H1 (cell line): ENCODE measurements at regions not wholly inside any gene's neighbourhood (a gene's known extent, or its start where the extent isn't known, plus 50 kb on each side); places are given as distances from the start of the nearest gene placed in this dataset.

Experiments used
- CTCF ChIA-PET: fragments of 300-600 bp; sonication (Branson Sonifier 250); formaldehyde crosslinking; loops from one replicate; lab custom pipeline; 2021; ENCODE audit not compliant: partially characterized antibody; lab: Charles Lee
- POLR2A ChIA-PET: fragments of 300-600 bp; sonication (Branson Sonifier 250); formaldehyde crosslinking; loops from one replicate; lab custom pipeline; 2021; ENCODE audit warnings: inconsistent platforms; ENCODE audit not compliant: partially characterized antibody; lab: Charles Lee
- DNase-seq, 2 experiments: peaks; one replicate each; pipeline versions ENCODE4 v3.0.0 to v3.0.0-alpha.2; 2010 to 2022; ENCODE audit warnings: low spot score in 2 of 2, low read depth in 1 of 2, mixed read lengths in 1 of 2
- FAIRE-seq: peaks from 2 replicates; lab custom pipeline; 2011; peaks lifted over from hg19 to GRCh38; lab: Jason Lieb, UNC
- H2AFZ ChIP-seq: 2 replicates; pipeline ENCODE4 v1.8.1; 2012; ENCODE audit warnings: low read length, inconsistent platforms
- H2AK5ac ChIP-seq: 2 replicates; pipeline ENCODE4 v1.6.1; 2013; ENCODE audit warnings: low read depth, low read length
- H2BK120ac ChIP-seq: replicated peaks from 2 replicates; pipeline ENCODE3; 2013; ENCODE audit warnings: low read depth, low read length, inconsistent platforms
- H2BK12ac ChIP-seq: 2 replicates; pipeline ENCODE4 v1.6.1; 2013; ENCODE audit warnings: low read depth, low read length
- H2BK15ac ChIP-seq: 2 replicates; pipeline ENCODE4 v1.6.1; 2013; ENCODE audit warnings: low read length
- H2BK20ac ChIP-seq: 2 replicates; pipeline ENCODE4 v1.6.1; 2013; ENCODE audit warnings: low read length
- H2BK5ac ChIP-seq: 2 replicates; pipeline ENCODE4 v1.6.1; 2013; ENCODE audit warnings: low read depth, low read length
- H3K14ac ChIP-seq: 2 replicates; pipeline ENCODE4 v1.6.1; 2013; ENCODE audit warnings: inconsistent platforms; ENCODE audit not compliant: insufficient read length
- H3K18ac ChIP-seq: 2 replicates; pipeline ENCODE4 v1.6.1; 2013; ENCODE audit warnings: low read length; ENCODE audit errors: extremely low read depth
- H3K23ac ChIP-seq: 2 replicates; pipeline ENCODE4 v1.6.1; 2013; ENCODE audit warnings: inconsistent platforms; ENCODE audit not compliant: insufficient read length
- H3K23me2 ChIP-seq: 2 replicates; pipeline ENCODE4 v1.6.1; 2013; ENCODE audit warnings: low read depth, low read length
- H3K27ac ChIP-seq: 2 replicates; pipeline ENCODE4 v1.6.1; 2011; ENCODE audit warnings: low read depth, low read length, inconsistent platforms
- H3K27me3 ChIP-seq, 4 experiments: replicated peaks in 1 of 4; 1 replicate in 1 of 4; 2 replicates in 3 of 4; pipeline versions ENCODE4 v1.6.1 to v1.8.1; 2011 to 2013; ENCODE audit warnings: low read length in 3 of 4, mild to moderate bottlenecking in 3 of 4, inconsistent platforms in 2 of 4, mixed read lengths in 2 of 4, moderate library complexity in 1 of 4; ENCODE audit not compliant: control insufficient read depth in 3 of 4, insufficient read depth in 3 of 4; ENCODE audit errors: extremely low read depth in 1 of 4
- H3K36me3 ChIP-seq, 4 experiments: 2 replicates each; pipeline versions ENCODE4 v1.6.1 to v1.8.1; 2011 to 2013; ENCODE audit warnings: mild to moderate bottlenecking in 4 of 4, low read length in 3 of 4, moderate library complexity in 2 of 4, control low read depth in 1 of 4, inconsistent platforms in 1 of 4; ENCODE audit not compliant: insufficient read depth in 4 of 4, control insufficient read depth in 2 of 4
- H3K4ac ChIP-seq: replicated peaks from 2 replicates; pipeline ENCODE3; 2013; ENCODE audit warnings: low read length, low read depth, mixed read lengths, inconsistent platforms; ENCODE audit not compliant: insufficient read length
- H3K4me1 ChIP-seq, 4 experiments: replicated peaks in 1 of 4; 1 replicate in 1 of 4; 2 replicates in 3 of 4; pipeline versions ENCODE4 v1.6.1 to v1.8.1; 2011 to 2013; ENCODE audit warnings: low read length in 3 of 4, inconsistent platforms in 2 of 4, mixed read lengths in 1 of 4; ENCODE audit not compliant: insufficient read depth in 4 of 4, control insufficient read depth in 3 of 4
- H3K4me2 ChIP-seq, 2 experiments: 2 replicates each; pipeline versions ENCODE4 v1.6.1 to v1.8.1; 2011 to 2013; ENCODE audit warnings: low read depth in 2 of 2, low read length in 2 of 2, control low read depth in 1 of 2, inconsistent platforms in 1 of 2, mild to moderate bottlenecking in 1 of 2; ENCODE audit not compliant: insufficient read depth in 1 of 2
- H3K4me3 ChIP-seq, 4 experiments: fragments of 200-600, 300-600 bp in 1 of 4; sonication (generic), shearing (Covaris generic), sonication (Bioruptor Twin) in 1 of 4; 2 replicates each; pipeline versions ENCODE4 v1.5.1 to v1.8.1; 2011 to 2016; ENCODE audit warnings: low read length in 4 of 4, low read depth in 3 of 4, control low read depth in 2 of 4, inconsistent platforms in 2 of 4, mild to moderate bottlenecking in 2 of 4, mixed read lengths in 1 of 4, moderate library complexity in 1 of 4; ENCODE audit not compliant: insufficient read depth in 2 of 4; ENCODE audit errors: extremely low read depth in 1 of 4
- H3K56ac ChIP-seq: replicated peaks from 2 replicates; pipeline ENCODE3; 2013; ENCODE audit warnings: low read depth, mild to moderate bottlenecking, mixed read lengths, low read length, inconsistent platforms; ENCODE audit not compliant: insufficient read length
- H3K79me1 ChIP-seq: 2 replicates; pipeline ENCODE4 v1.6.1; 2013; ENCODE audit warnings: low read depth, low read length, control low read depth
- H3K79me2 ChIP-seq, 2 experiments: 2 replicates each; pipeline versions ENCODE4 v1.6.1 to v1.8.1; 2012 to 2013; ENCODE audit warnings: low read length in 2 of 2, mild to moderate bottlenecking in 2 of 2, inconsistent platforms in 1 of 2; ENCODE audit not compliant: insufficient read depth in 2 of 2, control insufficient read depth in 1 of 2
- H3K9ac ChIP-seq, 4 experiments: replicated peaks in 1 of 4; 1 replicate in 1 of 4; 2 replicates in 3 of 4; pipeline versions ENCODE4 v1.6.1 to v1.8.1; 2011 to 2013; ENCODE audit warnings: low read depth in 3 of 4, low read length in 3 of 4, control low read depth in 2 of 4, mild to moderate bottlenecking in 2 of 4, moderate library complexity in 2 of 4, inconsistent platforms in 1 of 4; ENCODE audit errors: extremely low read depth in 1 of 4
- H3K9me3 ChIP-seq, 2 experiments: 2 replicates each; pipeline versions ENCODE4 v1.6.1 to v1.8.1; 2012 to 2013; ENCODE audit warnings: mild to moderate bottlenecking in 2 of 2, moderate library complexity in 2 of 2, control low read depth in 1 of 2, inconsistent platforms in 1 of 2, low read depth in 1 of 2, low read length in 1 of 2, mixed read lengths in 1 of 2; ENCODE audit not compliant: insufficient read depth in 2 of 2
- H4K20me1 ChIP-seq, 2 experiments: replicated peaks in 1 of 2; 2 replicates each; pipeline versions ENCODE3 to v1.8.1; 2011 to 2013; ENCODE audit warnings: inconsistent platforms in 2 of 2, low read length in 2 of 2, mild to moderate bottlenecking in 1 of 2; ENCODE audit not compliant: insufficient read depth in 2 of 2, control insufficient read depth in 1 of 2
- H4K5ac ChIP-seq: 2 replicates; pipeline ENCODE4 v1.6.1; 2013; ENCODE audit warnings: low read length, low read depth, mixed read lengths, inconsistent platforms; ENCODE audit not compliant: insufficient read length
- H4K8ac ChIP-seq: 2 replicates; pipeline ENCODE4 v1.8.0; 2013; ENCODE audit warnings: mild to moderate bottlenecking, moderate library complexity, low read length, inconsistent platforms; ENCODE audit not compliant: insufficient read depth; ENCODE audit errors: extremely low read depth
- H4K91ac ChIP-seq: replicated peaks from 2 replicates; pipeline ENCODE3; 2013; ENCODE audit warnings: low read length, mixed read lengths, inconsistent platforms; ENCODE audit not compliant: insufficient read length
- BCL11A ChIP-seq, 2 experiments: IDR thresholded peaks; one replicate each; pipeline ENCODE4 v1.6.1; 2011; ENCODE audit warnings: low read depth in 2 of 2, low read length in 2 of 2, mild to moderate bottlenecking in 2 of 2
- CREB1 ChIP-seq: IDR thresholded peaks from 2 replicates; pipeline ENCODE4 v1.6.1; 2012; ENCODE audit warnings: inconsistent platforms
- CTBP2 ChIP-seq: IDR thresholded peaks from 2 replicates; pipeline ENCODE4 v1.7.0; 2011; ENCODE audit warnings: borderline replicate concordance, mild to moderate bottlenecking, moderate library complexity, mixed read lengths, low read length; ENCODE audit not compliant: insufficient read depth, insufficient read length
- GTF2F1 ChIP-seq: IDR thresholded peaks from 2 replicates; pipeline ENCODE4 v1.6.1; 2012; ENCODE audit warnings: low read depth, low read length, improper control_type of control experiment, borderline replicate concordance
- KDM5A ChIP-seq: fragments of 200-600 bp; IDR thresholded peaks from 2 replicates; pipeline ENCODE4 v1.7.1; 2012; ENCODE audit warnings: mild to moderate bottlenecking, low read length, inconsistent platforms, mixed read lengths
- POLR2AphosphoS5 ChIP-seq: IDR thresholded peaks from 2 replicates; pipeline ENCODE4 v1.6.1; 2011; ENCODE audit warnings: low read depth, low read length
- RXRA ChIP-seq: IDR thresholded peaks from 2 replicates; pipeline ENCODE4 v1.6.1; 2011; ENCODE audit warnings: low read depth, mild to moderate bottlenecking, low read length, moderate library complexity; ENCODE audit not compliant: insufficient read depth
- SIN3A ChIP-seq, 2 experiments: IDR thresholded peaks in 1 of 2; conservative IDR thresholded peaks in 1 of 2; 2 replicates each; pipeline ENCODE4 v1.6.1; 2011 to 2012; ENCODE audit warnings: low read length in 2 of 2, improper control_type of control experiment in 1 of 2, low read depth in 1 of 2, mild to moderate bottlenecking in 1 of 2
- SIX5 ChIP-seq: IDR thresholded peaks from 2 replicates; pipeline ENCODE4 v1.6.1; 2011; ENCODE audit warnings: mild to moderate bottlenecking, low read depth, low read length
- TBP ChIP-seq: IDR thresholded peaks from 2 replicates; pipeline ENCODE4 v1.6.1; 2011; ENCODE audit warnings: low read depth, low read length, improper control_type of control experiment
- WGBS, 2 experiments: shearing (Covaris generic) in 1 of 2; methylation state at CpG; one replicate each; pipeline versions ENCODE4 v1.1.6 to v1.1.7; 2013 to 2015; ENCODE audit warnings: low lambda C conversion rate in 2 of 2, mixed read lengths in 2 of 2, inconsistent platforms in 1 of 2, low coverage in 1 of 2, missing lambda C conversion rate in 1 of 2; ENCODE audit not compliant: insufficient replicate concordance in 2 of 2, insufficient coverage in 1 of 2, insufficient read length in 1 of 2; ENCODE audit errors: extremely low coverage in 1 of 2, missing lambda C conversion rate in 1 of 2; 5-methylcytosine and 5-hydroxymethylcytosine counted together
- TF ChIP-seq, protein P1 (sequence below): IDR thresholded peaks from 2 replicates; pipeline ENCODE4 v1.6.1; 2012; ENCODE audit warnings: inconsistent platforms

DNA sequence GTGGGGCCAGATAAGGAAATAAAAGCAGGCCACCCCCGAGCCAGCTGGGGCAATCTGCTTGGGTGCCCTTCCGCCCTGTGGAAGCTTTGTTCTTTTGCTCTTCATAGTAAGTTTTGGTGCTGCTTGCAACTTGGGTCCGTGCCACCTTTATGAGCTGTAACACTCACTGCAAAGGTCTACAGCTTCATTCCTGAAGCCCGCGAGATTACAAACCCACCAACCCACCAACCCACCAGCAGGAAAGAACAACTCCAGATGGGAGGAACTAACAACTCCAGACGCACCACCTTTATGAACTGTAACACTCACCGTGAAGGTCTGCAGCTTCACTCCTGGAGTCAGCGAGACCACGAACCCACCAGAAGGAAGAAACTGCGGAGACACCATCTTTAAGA lies 84.2 kb upstream of the ARRDC4 start:
- Histone ChIP-seq H2BK120ac (no peak overlapping the region), H4K5ac (no peak overlapping the region), H3K4me3 (no peak overlapping the region), H3K4ac (no peak overlapping the region), H3K9me3 (peaks cover 0 to 10% of the 10 kb centered on the region in 2 experiments; a peak in 2 of 4 replicates), H3K56ac (no peak overlapping the region), H2BK12ac (no peak overlapping the region), H3K18ac (no peak overlapping the region), H2AFZ (no peak overlapping the region), H3K23me2 (no peaks in the 10 kb centered on the region), H3K79me1 (no peaks in the 10 kb centered on the region), H3K9ac (no peak overlapping the region), H3K36me3 (no peaks in the 10 kb centered on the region), H3K4me1 (no peaks in the 10 kb centered on the region), H3K14ac (no peak overlapping the region), H4K8ac (no peak overlapping the region), H4K20me1 (no peaks in the 10 kb centered on the region), H2BK15ac (no peak overlapping the region), H2BK5ac (no peak overlapping the region), H3K23ac (no peak overlapping the region), H3K27ac (no peak overlapping the region), H3K4me2 (no peak overlapping the region), H2BK20ac (no peak overlapping the region), H3K79me2 (no peaks in the 10 kb centered on the region), H2AK5ac (no peak overlapping the region), H4K91ac (no peak overlapping the region), H3K27me3 (no peaks in the 10 kb centered on the region)
- ChIA-PET CTCF (interaction anchor here (0.6 to 2.2 kb wide), 10 partner anchors 9 to 332 kb away, joined by 3 to 11 read pairs (median 3); no protein-coding TSS in a partner anchor), POLR2A (no interaction called here)
- no peak for DNase-seq
- 92% methylated on average over 6 of the region's 10 CpGs; no CpG with 5 or more reads in 1 of the 2 experiments for WGBS, 2 experiments
- TF ChIP-seq SIX5 (no peak), GTF2F1 (no peak), RXRA (no peak), CREB1 (no peak), KDM5A (no peak), TBP (no peak), CTBP2 (no peak), BCL11A (IDR thresholded peaks at IDR 0.05; ENCODE audit: low read depth in 2 of 2, low read length in 2 of 2) (no peak), POLR2AphosphoS5 (no peak), SIN3A (conservative IDR thresholded peaks at IDR 0.05 in 1 of 2, IDR thresholded peaks at IDR 0.05 in 1 of 2; ENCODE audit: low read depth in 1 of 2, low read length in 2 of 2) (no peak)
- TF ChIP-seq, protein P1, sequence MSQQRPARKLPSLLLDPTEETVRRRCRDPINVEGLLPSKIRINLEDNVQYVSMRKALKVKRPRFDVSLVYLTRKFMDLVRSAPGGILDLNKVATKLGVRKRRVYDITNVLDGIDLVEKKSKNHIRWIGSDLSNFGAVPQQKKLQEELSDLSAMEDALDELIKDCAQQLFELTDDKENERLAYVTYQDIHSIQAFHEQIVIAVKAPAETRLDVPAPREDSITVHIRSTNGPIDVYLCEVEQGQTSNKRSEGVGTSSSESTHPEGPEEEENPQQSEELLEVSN, result no peak
- FAIRE-seq, result no peak
